22Rv1 (cell line): ENCODE measurements at regions not wholly inside any gene's neighbourhood (a gene's known extent, or its start where the extent isn't known, plus 50 kb on each side); places are given as distances from the start of the nearest gene placed in this dataset.

ENCODE experiments used
- ZFX ChIP-seq: fragments of 450-650 bp; IDR thresholded peaks from 2 replicates; pipeline ENCODE4 v1.6.1; 2017; ENCODE audit warnings: antibody characterized with exemption, borderline replicate concordance
- TF ChIP-seq, protein P1 (sequence below): fragments of 450-650 bp; IDR thresholded peaks from 2 replicates; pipeline ENCODE4 v1.5.1; 2017; ENCODE audit warnings: mild to moderate bottlenecking

- TF ChIP-seq, protein P1, sequence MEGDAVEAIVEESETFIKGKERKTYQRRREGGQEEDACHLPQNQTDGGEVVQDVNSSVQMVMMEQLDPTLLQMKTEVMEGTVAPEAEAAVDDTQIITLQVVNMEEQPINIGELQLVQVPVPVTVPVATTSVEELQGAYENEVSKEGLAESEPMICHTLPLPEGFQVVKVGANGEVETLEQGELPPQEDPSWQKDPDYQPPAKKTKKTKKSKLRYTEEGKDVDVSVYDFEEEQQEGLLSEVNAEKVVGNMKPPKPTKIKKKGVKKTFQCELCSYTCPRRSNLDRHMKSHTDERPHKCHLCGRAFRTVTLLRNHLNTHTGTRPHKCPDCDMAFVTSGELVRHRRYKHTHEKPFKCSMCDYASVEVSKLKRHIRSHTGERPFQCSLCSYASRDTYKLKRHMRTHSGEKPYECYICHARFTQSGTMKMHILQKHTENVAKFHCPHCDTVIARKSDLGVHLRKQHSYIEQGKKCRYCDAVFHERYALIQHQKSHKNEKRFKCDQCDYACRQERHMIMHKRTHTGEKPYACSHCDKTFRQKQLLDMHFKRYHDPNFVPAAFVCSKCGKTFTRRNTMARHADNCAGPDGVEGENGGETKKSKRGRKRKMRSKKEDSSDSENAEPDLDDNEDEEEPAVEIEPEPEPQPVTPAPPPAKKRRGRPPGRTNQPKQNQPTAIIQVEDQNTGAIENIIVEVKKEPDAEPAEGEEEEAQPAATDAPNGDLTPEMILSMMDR = no peak
- no peak for TF ChIP-seq ZFX
Observed at GRCh38 chr12:69099201-69099837, 140.1 kb upstream of the CPSF6 start.
